Lung (tissue), 11 donors: ENCODE measurements at regions not wholly inside any gene's neighbourhood (a gene's known extent, or its start where the extent isn't known, plus 50 kb on each side); places are given as distances from the start of the nearest gene placed in this dataset.
A peak's percentile ranks its signal among the peaks of the same experiment; 100 is the strongest.

ENCODE experiments used
- ATAC-seq: fragments of 200-7000 bp; cut with Tn5 transposase; one replicate; pipeline ENCODE4 v1.9.1; 2020; ENCODE audit warnings: moderate number of reproducible peaks; ENCODE audit not compliant: insufficient read depth, low FRiP score
- DNase-seq, 3 donors: peaks; one replicate each; pipeline ENCODE4 v3.0.0-alpha.2; 2013 to 2017
- H3K27ac ChIP-seq, 2 donors: one replicate each; pipeline ENCODE4 v1.5.1; 2013; ENCODE audit warnings: mild to moderate bottlenecking in 2 of 2, moderate library complexity in 2 of 2, control low read depth in 1 of 2, inconsistent platforms in 1 of 2, low read depth in 1 of 2, low read length in 1 of 2
- H3K27me3 ChIP-seq, 3 donors: one replicate each; pipeline ENCODE4 v1.5.1; 2013; ENCODE audit warnings: low read length in 2 of 3; ENCODE audit not compliant: control insufficient read depth in 3 of 3, insufficient read depth in 3 of 3
- H3K36me3 ChIP-seq, 4 donors: one replicate each; pipeline ENCODE4 v1.5.1; 2013; ENCODE audit warnings: low read length in 4 of 4, mild to moderate bottlenecking in 1 of 4, moderate library complexity in 1 of 4; ENCODE audit not compliant: control insufficient read depth in 4 of 4, insufficient read depth in 4 of 4
- H3K4me1 ChIP-seq, 5 donors: one replicate each; pipeline ENCODE4 v1.5.1; 2013; ENCODE audit warnings: low read length in 5 of 5, mild to moderate bottlenecking in 2 of 5, moderate library complexity in 1 of 5; ENCODE audit not compliant: control insufficient read depth in 5 of 5, insufficient read depth in 5 of 5
- H3K4me3 ChIP-seq: one replicate; pipeline ENCODE4 v1.5.1; 2013; ENCODE audit warnings: mild to moderate bottlenecking, control low read depth, moderate library complexity
- H3K9ac ChIP-seq, 2 donors: one replicate each; pipeline ENCODE4 v1.5.1; 2013; ENCODE audit warnings: low read length in 2 of 2, control low read depth in 1 of 2; ENCODE audit not compliant: insufficient read depth in 1 of 2
- H3K9me3 ChIP-seq, 4 donors: one replicate each; pipeline ENCODE4 v1.5.1; 2013; ENCODE audit warnings: low read length in 3 of 4, mild to moderate bottlenecking in 1 of 4, moderate library complexity in 1 of 4; ENCODE audit not compliant: control insufficient read depth in 4 of 4, insufficient read depth in 3 of 4
- WGBS, 2 donors: extraction: QIAGEN DNeasy Blood & Tissue Kit; methylation state at CpG; one replicate each; pipeline ENCODE4 v1.1.7; 2013; 5-methylcytosine and 5-hydroxymethylcytosine counted together
- TF ChIP-seq, protein P1 (sequence below): IDR thresholded peaks from 2 replicates; pipeline ENCODE4 v1.5.1; 2012; ENCODE audit warnings: mild to moderate bottlenecking; ENCODE audit errors: control extremely low read depth, extremely low read depth
- donor health status: control.
- donor health status: control.
- donor health status: Bipolar disorder and iron deficiency.
- donor health status: healthy.
- donor health status: DM: yes; HTN: yes; CAD: no.

DNA sequence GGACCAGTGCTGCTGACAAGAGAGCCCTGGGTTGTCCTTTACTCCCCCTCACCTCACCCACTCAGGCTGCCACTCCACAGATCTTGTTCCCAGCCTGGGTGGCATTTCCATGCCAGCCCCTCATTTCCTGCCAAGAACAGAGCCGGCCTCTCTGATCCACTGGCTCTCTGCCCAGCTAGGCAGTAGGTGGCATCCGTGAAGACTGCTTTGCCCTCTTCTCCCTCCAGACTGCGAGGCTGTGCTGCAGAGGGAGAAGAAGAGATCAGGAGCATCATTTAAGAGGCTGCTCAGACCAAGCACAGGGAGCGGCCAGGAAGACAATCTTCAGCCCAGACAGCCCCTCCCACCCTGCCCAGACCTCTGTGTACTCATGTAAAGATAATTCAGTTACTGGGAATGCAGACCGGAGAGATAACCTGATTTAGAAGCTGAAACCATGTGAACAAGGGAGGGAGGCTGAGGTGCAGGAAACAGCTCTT lies 126.9 kb upstream of the NCAM1 start:
- peaks cover 0 to 7% (median 0%) of the 10 kb centered on the region in 5 donors for H3K4me1 ChIP-seq
- TF ChIP-seq, protein P1, sequence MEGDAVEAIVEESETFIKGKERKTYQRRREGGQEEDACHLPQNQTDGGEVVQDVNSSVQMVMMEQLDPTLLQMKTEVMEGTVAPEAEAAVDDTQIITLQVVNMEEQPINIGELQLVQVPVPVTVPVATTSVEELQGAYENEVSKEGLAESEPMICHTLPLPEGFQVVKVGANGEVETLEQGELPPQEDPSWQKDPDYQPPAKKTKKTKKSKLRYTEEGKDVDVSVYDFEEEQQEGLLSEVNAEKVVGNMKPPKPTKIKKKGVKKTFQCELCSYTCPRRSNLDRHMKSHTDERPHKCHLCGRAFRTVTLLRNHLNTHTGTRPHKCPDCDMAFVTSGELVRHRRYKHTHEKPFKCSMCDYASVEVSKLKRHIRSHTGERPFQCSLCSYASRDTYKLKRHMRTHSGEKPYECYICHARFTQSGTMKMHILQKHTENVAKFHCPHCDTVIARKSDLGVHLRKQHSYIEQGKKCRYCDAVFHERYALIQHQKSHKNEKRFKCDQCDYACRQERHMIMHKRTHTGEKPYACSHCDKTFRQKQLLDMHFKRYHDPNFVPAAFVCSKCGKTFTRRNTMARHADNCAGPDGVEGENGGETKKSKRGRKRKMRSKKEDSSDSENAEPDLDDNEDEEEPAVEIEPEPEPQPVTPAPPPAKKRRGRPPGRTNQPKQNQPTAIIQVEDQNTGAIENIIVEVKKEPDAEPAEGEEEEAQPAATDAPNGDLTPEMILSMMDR = no peak
- H3K27ac ChIP-seq = peak overlapping the region in 1 of 2 donors; percentile 88
- DNase-seq (peak in 1 of 3 donors; percentile 10), ATAC-seq (no peak)
- H3K36me3 ChIP-seq = no peaks in the 10 kb centered on the region
- no peaks in the 10 kb centered on the region for H3K27me3 ChIP-seq
- H3K9me3 ChIP-seq = no peaks in the 10 kb centered on the region
- WGBS, 2 donors = 33 to 53% methylated on average over 5 of the region's 5 CpGs
- no peak overlapping the region for H3K9ac ChIP-seq
- no peak overlapping the region for H3K4me3 ChIP-seq

DNA sequence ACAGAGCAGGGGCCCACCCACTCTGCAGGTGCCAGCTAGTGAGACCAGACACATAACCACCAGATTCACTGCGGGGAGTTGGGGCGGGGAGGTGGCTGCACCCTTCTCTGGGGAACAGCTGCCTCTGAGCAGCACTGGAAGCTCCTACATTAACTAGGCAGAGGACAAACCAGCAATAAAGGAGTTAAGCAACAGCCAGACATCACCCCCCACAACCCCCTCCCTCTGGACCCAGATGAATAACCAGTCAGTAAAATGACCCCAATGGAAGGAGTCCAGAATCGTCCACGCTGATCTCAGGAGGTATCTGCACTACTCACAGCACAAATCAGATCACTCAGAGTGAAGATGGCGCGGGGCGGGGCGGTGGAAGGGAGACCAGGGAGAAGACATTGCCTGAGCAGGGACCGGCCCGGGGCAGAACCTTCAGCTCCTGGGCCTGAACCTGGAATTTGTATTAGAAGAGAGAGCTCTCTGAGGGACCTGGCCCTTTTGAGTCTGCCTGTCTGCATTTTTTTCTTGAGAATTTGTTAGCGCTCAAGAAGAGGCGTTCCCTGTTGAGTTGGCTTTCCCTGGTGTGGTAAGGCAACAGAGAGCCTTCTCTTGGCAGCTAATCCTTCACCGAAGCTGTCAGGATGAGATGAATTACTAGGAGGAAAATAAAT lies 125.5 kb upstream of the NCAM1 start:
- ATAC-seq (no peak), DNase-seq (peak in 1 of 3 donors; percentile 10)
- 74 to 82% methylated on average over 13 of the region's 13 CpGs for WGBS, 2 donors
- H3K4me3 ChIP-seq = no peak overlapping the region
- H3K27me3 ChIP-seq = no peaks in the 10 kb centered on the region
- H3K4me1 ChIP-seq = peaks cover 0 to 7% (median 0%) of the 10 kb centered on the region in 5 donors
- H3K27ac ChIP-seq = no peak overlapping the region
- TF ChIP-seq, protein P1 = no peak
- no peak overlapping the region for H3K9ac ChIP-seq
- no peaks in the 10 kb centered on the region for H3K36me3 ChIP-seq
- H3K9me3 ChIP-seq = no peaks in the 10 kb centered on the region

DNA sequence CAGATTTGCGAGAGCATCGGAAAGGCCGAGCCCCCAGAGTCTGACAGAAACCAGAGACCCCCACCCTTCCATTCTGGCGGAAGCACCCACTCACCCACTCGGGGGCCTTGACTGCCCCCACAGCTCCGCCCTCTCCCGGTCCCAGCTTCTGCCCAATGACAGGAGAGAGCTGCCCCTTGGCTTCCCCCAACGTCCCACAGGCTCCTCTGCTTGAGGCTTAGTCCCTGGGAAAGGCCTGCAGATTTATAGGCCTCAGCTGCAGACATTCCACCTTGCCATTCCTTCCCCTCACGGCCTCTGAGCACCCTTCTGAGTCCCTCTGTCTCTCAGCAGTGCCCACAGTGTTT lies 125.0 kb upstream of the NCAM1 start:
- Histone ChIP-seq H3K36me3 (no peaks in the 10 kb centered on the region), H3K9ac (no peak overlapping the region), H3K27ac (no peak overlapping the region), H3K4me1 (peaks cover 0 to 7% (median 0%) of the 10 kb centered on the region in 5 donors), H3K27me3 (no peaks in the 10 kb centered on the region), H3K9me3 (no peaks in the 10 kb centered on the region), H3K4me3 (no peak overlapping the region)
- TF ChIP-seq, protein P1 = no peak
- ATAC-seq = no peak
- no peak for DNase-seq
- 78 to 82% methylated on average over 8 to 9 of the region's 9 CpGs for WGBS, 2 donors
